ENCODE measurements at regions not wholly inside any gene's neighbourhood (a gene's known extent, or its start where the extent isn't known, plus 50 kb on each side); places are given as distances from the start of the nearest gene placed in this dataset.
"Not testable (repeated sequence)": the region's sequence is repeated elsewhere in the genome, so short reads cannot be mapped to it uniquely, and the experiment has no call there.

- no peak overlapping the region for H3K4me3 Mint-ChIP-seq (ENCODE audit: low read depth)
These were observed 128.5 kb downstream of the SPRY1 start for GRCh38 chr4:123524958-123525628.

DNA sequence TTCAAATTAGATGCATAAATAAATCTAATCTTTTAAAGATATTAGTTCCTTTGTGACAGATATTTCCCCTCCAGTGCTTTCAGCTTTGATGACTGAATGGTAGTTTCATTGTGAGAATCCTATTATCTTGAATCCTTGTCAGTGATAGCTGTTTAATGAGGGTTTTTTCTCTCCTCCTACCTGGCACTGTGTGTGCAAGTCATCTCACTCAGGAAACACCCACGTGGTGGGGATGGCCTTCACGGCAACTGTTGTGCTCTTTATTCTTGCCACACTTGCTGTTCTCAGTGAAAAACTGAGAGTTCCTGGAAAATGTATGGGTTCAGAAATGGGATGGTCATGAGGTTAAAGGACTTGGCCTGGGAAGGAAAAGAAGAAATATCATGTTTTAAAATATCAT lies 129.9 kb downstream of the SPRY1 start:
- no peak for DNase-seq (ENCODE audit: low spot score)
- intact Hi-C loops (cut with micrococcal nuclease): loop anchor here (10.0 kb wide), 1 partner anchor 52 kb away; no protein-coding TSS in a partner anchor
- Mint-ChIP-seq H3K27me3 (ENCODE audit: low read depth) (peaks cover 7% of the 10 kb centered on the region), H3K36me3 (ENCODE audit: low read depth) (no peaks in the 10 kb centered on the region), H3K4me3 (ENCODE audit: low read depth) (no peak overlapping the region), H3K4me1 (ENCODE audit: low read depth) (peaks cover 14% of the 10 kb centered on the region), H3K27ac (no peak overlapping the region), H3K9me3 (no peaks in the 10 kb centered on the region)

More at GRCh38 chr4:123524958-123525628, 128.5 kb downstream of the SPRY1 start:
- no peak for DNase-seq (ENCODE audit: low spot score)
- H3K4me1 Mint-ChIP-seq (ENCODE audit: low read depth): peaks cover 13% of the 10 kb centered on the region
- no peaks in the 10 kb centered on the region for H3K9me3 Mint-ChIP-seq
- intact Hi-C loops (cut with micrococcal nuclease): loop anchor here (10.0 kb wide), 1 partner anchor 50 kb away; no protein-coding TSS in a partner anchor
- no peaks in the 10 kb centered on the region for H3K36me3 Mint-ChIP-seq (ENCODE audit: low read depth)
- no peak overlapping the region for H3K27ac Mint-ChIP-seq
- H3K27me3 Mint-ChIP-seq (ENCODE audit: low read depth): peaks cover 7% of the 10 kb centered on the region

DNA sequence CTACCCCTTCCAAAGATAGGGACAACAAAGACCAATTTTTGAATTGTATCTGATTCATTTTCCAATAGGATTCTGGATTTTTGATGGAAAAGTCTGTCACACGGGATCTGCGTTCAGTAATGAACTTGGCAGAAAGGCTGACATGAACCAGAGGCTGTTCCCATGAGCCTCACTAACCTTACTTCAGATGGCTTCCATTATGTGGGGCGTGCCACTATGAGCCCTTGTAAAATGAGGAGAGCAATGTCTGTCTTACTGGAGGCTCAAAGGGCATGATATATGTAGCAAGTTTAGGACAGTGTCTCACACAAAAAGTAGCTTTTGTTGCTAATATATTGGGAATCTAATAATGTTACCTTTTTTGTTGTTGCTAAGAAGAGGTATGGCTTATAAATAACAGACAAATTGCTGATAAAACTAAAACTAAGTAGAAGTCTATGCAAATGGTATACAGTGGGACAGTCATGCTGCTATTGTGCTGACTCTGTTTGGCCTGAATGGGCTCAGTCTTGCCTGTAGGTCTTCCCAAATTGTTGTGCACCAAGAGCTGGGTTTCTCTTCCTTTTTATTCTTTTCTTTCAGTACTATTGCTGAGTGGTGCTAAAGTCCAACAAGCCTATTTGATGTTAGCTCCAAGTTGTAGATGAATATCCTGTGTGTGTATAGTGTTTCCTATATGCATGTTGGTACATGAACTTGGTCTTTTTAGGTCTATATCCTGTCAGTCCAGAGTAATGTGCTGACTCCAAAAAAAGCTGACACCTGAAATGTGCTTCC lies 132.1 kb downstream of the SPRY1 start:
- DNase-seq (ENCODE audit: low spot score): no peak
- H3K27me3 Mint-ChIP-seq (ENCODE audit: low read depth): peaks cover 2% of the 10 kb centered on the region
- H3K9me3 Mint-ChIP-seq: peaks cover 4% of the 10 kb centered on the region
- H3K4me3 Mint-ChIP-seq (ENCODE audit: low read depth): no peak overlapping the region
- H3K27ac Mint-ChIP-seq: no peak overlapping the region
- intact Hi-C loops (cut with micrococcal nuclease): loop anchor here (10.0 kb wide), 1 partner anchor 54 kb away; no protein-coding TSS in a partner anchor
- H3K36me3 Mint-ChIP-seq (ENCODE audit: low read depth): no peaks in the 10 kb centered on the region
- peaks cover 14% of the 10 kb centered on the region for H3K4me1 Mint-ChIP-seq (ENCODE audit: low read depth)

GRCh38 chr4:123529278-123529568 lies 132.6 kb downstream of the SPRY1 start:
- no peak for DNase-seq (ENCODE audit: low spot score)
- Mint-ChIP-seq H3K27me3 (ENCODE audit: low read depth) (peaks cover 2% of the 10 kb centered on the region), H3K27ac (no peak overlapping the region), H3K4me1 (ENCODE audit: low read depth) (peaks cover 14% of the 10 kb centered on the region), H3K36me3 (ENCODE audit: low read depth) (no peaks in the 10 kb centered on the region), H3K4me3 (ENCODE audit: low read depth) (no peak overlapping the region), H3K9me3 (peaks cover 4% of the 10 kb centered on the region)
- intact Hi-C loops (cut with micrococcal nuclease): loop anchor here (10.0 kb wide), 1 partner anchor 54 kb away; no protein-coding TSS in a partner anchor

DNA sequence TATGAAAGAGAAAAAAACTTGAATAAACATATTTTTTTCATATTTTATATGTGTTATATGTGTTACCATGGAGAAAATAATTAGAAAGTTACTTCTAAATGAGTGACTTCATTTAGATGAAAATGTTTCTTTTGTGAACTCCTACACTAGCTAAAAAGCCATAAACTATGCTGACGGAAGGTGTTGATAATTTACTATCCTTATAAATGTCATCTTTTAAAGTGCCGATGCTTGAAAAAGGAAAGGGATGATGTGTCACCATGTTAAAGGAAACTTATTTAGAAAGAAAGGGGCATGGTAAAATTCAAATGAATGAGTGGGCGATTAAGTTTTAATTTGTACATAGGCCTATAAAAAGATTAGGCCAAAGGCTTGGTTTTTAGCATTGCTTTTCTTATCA lies 133.8 kb downstream of the SPRY1 start:
- no peak overlapping the region for H3K4me3 Mint-ChIP-seq (ENCODE audit: low read depth)
- DNase-seq (ENCODE audit: low spot score): no peak
- peaks cover 2% of the 10 kb centered on the region for H3K27me3 Mint-ChIP-seq (ENCODE audit: low read depth)
- intact Hi-C loops (cut with micrococcal nuclease): no loop called here
- H3K4me1 Mint-ChIP-seq (ENCODE audit: low read depth): peaks cover 14% of the 10 kb centered on the region
- H3K27ac Mint-ChIP-seq: no peak overlapping the region
- H3K9me3 Mint-ChIP-seq: peaks cover 4% of the 10 kb centered on the region
- no peaks in the 10 kb centered on the region for H3K36me3 Mint-ChIP-seq (ENCODE audit: low read depth)

DNA sequence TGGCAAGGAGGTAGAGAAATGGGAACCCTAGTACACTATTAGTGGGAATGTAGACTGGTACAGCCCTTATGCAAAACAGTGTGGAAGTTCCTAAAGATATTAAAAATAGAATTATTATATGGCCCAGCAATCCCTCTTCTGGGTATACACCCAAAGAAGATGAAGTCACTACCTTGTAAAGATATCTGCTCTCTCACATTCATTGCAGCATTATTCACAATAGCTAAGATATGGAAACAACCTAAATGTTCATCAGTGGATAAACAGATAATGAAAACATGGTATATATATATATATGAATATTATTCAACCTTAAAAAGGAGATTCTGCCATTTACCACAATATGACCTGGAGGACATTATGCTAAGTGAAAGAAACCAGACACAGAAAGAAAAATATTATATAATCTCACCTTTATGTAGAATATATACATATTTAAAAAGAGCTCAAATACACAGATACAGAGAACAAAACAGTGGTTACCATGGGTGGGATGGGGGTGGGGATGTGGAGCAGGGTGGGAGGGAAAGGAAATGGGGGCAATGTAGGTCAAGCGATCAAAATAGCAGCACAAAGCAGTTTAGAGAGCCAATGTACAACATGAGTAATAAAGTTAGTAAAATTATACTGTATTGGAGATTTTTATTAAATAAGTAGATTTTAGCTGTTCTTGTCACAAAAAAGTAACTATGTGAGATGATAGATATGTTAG lies 138.6 kb downstream of the SPRY1 start:
- DNase-seq (ENCODE audit: low spot score): no peak
- intact Hi-C loops (cut with micrococcal nuclease): no loop called here
- H3K27me3 Mint-ChIP-seq (ENCODE audit: low read depth): peaks cover 2% of the 10 kb centered on the region
- H3K27ac Mint-ChIP-seq: no peak overlapping the region
- H3K4me3 Mint-ChIP-seq (ENCODE audit: low read depth): no peak overlapping the region
- peaks cover 4% of the 10 kb centered on the region for H3K9me3 Mint-ChIP-seq
- H3K36me3 Mint-ChIP-seq (ENCODE audit: low read depth): no peaks in the 10 kb centered on the region
- H3K4me1 Mint-ChIP-seq (ENCODE audit: low read depth): peaks cover 5% of the 10 kb centered on the region

GRCh38 chr4:123536225-123536624 lies 139.6 kb downstream of the SPRY1 start:
- no peak overlapping the region for H3K4me3 Mint-ChIP-seq (ENCODE audit: low read depth)
- H3K27ac Mint-ChIP-seq: no peak overlapping the region
- no peak for DNase-seq (ENCODE audit: low spot score)
- peaks cover 4% of the 10 kb centered on the region for H3K9me3 Mint-ChIP-seq
- H3K4me1 Mint-ChIP-seq (ENCODE audit: low read depth): peaks cover 3% of the 10 kb centered on the region
- intact Hi-C loops (cut with micrococcal nuclease): no loop called here
- no peaks in the 10 kb centered on the region for H3K36me3 Mint-ChIP-seq (ENCODE audit: low read depth)
- peaks cover 2% of the 10 kb centered on the region for H3K27me3 Mint-ChIP-seq (ENCODE audit: low read depth)

GRCh38 chr4:123537906-123538402 lies 141.4 kb downstream of the SPRY1 start:
- H3K4me3 Mint-ChIP-seq (ENCODE audit: low read depth); H3K27ac Mint-ChIP-seq; H3K4me1 Mint-ChIP-seq (ENCODE audit: low read depth); H3K36me3 Mint-ChIP-seq (ENCODE audit: low read depth); intact Hi-C loops (cut with micrococcal nuclease); H3K27me3 Mint-ChIP-seq (ENCODE audit: low read depth); DNase-seq (ENCODE audit: low spot score); H3K9me3 Mint-ChIP-seq: not testable (repeated sequence)

GRCh38 chr4:123545667-123546572 lies 149.3 kb downstream of the SPRY1 start:
- Mint-ChIP-seq H3K27ac (no peak overlapping the region), H3K4me3 (ENCODE audit: low read depth) (no peak overlapping the region), H3K4me1 (ENCODE audit: low read depth) (no peaks in the 10 kb centered on the region), H3K36me3 (ENCODE audit: low read depth) (no peaks in the 10 kb centered on the region), H3K27me3 (ENCODE audit: low read depth) (peaks cover 9% of the 10 kb centered on the region), H3K9me3 (peaks cover 6% of the 10 kb centered on the region)
- intact Hi-C loops (cut with micrococcal nuclease): no loop called here
- no peak for DNase-seq (ENCODE audit: low spot score)

- H3K9me3 Mint-ChIP-seq: peaks cover 6% of the 10 kb centered on the region
- H3K27me3 Mint-ChIP-seq (ENCODE audit: low read depth): peaks cover 9% of the 10 kb centered on the region
- H3K4me1 Mint-ChIP-seq (ENCODE audit: low read depth): no peaks in the 10 kb centered on the region
- intact Hi-C loops (cut with micrococcal nuclease): no loop called here
- H3K27ac Mint-ChIP-seq: no peak overlapping the region
- H3K4me3 Mint-ChIP-seq (ENCODE audit: low read depth): no peak overlapping the region
- H3K36me3 Mint-ChIP-seq (ENCODE audit: low read depth): no peaks in the 10 kb centered on the region
- no peak for DNase-seq (ENCODE audit: low spot score)
These were observed 150.0 kb downstream of the SPRY1 start for GRCh38 chr4:123546573-123547060.

- intact Hi-C loops (cut with micrococcal nuclease): no loop called here
- peaks cover 9% of the 10 kb centered on the region for H3K27me3 Mint-ChIP-seq (ENCODE audit: low read depth)
- no peak overlapping the region for H3K27ac Mint-ChIP-seq
- no peaks in the 10 kb centered on the region for H3K4me1 Mint-ChIP-seq (ENCODE audit: low read depth)
- no peak overlapping the region for H3K4me3 Mint-ChIP-seq (ENCODE audit: low read depth)
- peaks cover 6% of the 10 kb centered on the region for H3K9me3 Mint-ChIP-seq
- DNase-seq (ENCODE audit: low spot score): no peak
- H3K36me3 Mint-ChIP-seq (ENCODE audit: low read depth): no peaks in the 10 kb centered on the region
These were observed 150.9 kb downstream of the SPRY1 start for GRCh38 chr4:123547216-123548165.

All from activated T-helper 2 cell treated with anti-CD3 and anti-CD28 coated beads, Interferon-gamma antibody, Interleukin-2, Interleukin-4, amounts not matched to agents 10 μg/mL and 5 μg/mL and 100 μg/mL, durations not matched to agents 14 hours and 24 hours and 36 hours (primary cell).